ENCODE measurements at regions not wholly inside any gene's neighbourhood (a gene's known extent, or its start where the extent isn't known, plus 50 kb on each side); places are given as distances from the start of the nearest gene placed in this dataset.

DNA sequence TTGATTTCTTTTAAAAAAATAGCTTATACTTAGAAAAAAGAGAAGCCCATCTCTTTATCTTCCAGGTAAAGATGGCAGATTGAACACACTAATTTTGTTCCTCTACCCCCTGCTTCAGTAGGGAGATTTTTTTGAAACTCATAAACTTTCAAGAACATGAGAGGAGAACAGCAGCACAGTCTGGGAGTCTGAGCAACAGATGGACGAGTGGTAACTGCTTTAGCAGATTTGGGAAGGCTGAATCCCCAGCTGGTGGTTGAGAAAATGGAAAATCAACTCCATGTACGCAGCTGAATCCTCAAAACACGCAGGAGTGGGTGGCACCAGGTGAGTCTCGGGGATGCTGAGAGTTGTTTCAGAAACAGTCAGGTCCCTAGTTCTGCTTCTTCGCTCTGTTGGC, 114.6 kb upstream of the CTBP2 start:
- in situ Hi-C loops (cut with HindIII; ENCODE audit: low pct_ligation_motif_present, low sequenced_read_pairs): no loop called here
- TF ChIP-seq, protein P1, sequence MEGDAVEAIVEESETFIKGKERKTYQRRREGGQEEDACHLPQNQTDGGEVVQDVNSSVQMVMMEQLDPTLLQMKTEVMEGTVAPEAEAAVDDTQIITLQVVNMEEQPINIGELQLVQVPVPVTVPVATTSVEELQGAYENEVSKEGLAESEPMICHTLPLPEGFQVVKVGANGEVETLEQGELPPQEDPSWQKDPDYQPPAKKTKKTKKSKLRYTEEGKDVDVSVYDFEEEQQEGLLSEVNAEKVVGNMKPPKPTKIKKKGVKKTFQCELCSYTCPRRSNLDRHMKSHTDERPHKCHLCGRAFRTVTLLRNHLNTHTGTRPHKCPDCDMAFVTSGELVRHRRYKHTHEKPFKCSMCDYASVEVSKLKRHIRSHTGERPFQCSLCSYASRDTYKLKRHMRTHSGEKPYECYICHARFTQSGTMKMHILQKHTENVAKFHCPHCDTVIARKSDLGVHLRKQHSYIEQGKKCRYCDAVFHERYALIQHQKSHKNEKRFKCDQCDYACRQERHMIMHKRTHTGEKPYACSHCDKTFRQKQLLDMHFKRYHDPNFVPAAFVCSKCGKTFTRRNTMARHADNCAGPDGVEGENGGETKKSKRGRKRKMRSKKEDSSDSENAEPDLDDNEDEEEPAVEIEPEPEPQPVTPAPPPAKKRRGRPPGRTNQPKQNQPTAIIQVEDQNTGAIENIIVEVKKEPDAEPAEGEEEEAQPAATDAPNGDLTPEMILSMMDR (IDR thresholded peaks at IDR 0.05; ENCODE audit: low read depth, low read length, missing control alignments): no peak

DNA sequence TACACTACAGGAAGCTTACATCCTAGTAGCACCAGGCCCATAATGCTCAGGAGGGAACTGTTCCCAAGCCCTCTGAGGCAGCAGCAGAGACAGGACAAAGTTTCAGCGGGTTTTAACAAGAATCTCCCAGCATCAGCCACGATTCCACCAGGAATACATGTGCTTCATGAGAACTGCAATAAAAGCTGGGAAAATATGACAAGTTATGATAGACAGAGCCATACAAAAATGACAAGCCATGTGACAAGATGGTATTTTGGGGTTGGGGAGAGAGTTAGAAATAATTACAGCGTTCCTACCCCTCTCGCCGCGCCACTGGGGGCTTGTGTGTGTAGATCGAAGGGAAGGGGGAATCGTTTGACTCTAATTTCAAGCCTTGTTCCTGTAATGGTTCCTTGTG, 112.7 kb upstream of the CTBP2 start:
- H3K36me3 ChIP-seq (replicated peaks): no peaks in the 10 kb centered on the region
- no peak for DNase-seq

More for the DNA sequence above, 114.6 kb upstream of the CTBP2 start:
- no peak for DNase-seq
- Histone ChIP-seq H3K27me3 (replicated peaks) (no peaks in the 10 kb centered on the region), H3K36me3 (replicated peaks) (no peaks in the 10 kb centered on the region), H3K4me3 (ENCODE audit: low read depth, low read length) (no peak overlapping the region), H3K27ac (no peak overlapping the region)

DNA sequence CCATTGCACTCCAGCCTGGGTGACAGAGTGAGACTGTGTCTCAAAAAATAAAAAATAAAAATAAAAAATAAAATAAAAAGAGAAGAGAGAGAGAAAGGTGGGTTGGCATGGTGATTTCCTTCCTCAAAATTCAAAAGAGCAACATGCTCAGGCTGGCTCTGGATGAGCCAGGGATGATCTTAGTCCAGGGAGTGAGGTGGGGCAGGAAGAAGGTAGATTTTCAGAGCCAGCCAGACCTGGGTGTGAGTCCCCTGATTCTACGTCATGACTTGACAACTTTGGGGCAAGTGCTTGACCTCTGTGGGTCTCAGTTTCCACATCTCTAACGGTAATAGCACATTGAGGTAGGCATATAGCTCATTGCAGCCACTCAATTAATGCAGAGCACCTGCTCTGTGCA, 109.4 kb upstream of the CTBP2 start:
- H3K4me3 ChIP-seq (ENCODE audit: low read depth, low read length): no peak overlapping the region
- DNase-seq: no peak
- in situ Hi-C loops (cut with HindIII; ENCODE audit: low pct_ligation_motif_present, low sequenced_read_pairs): no loop called here
- no peak overlapping the region for H3K27ac ChIP-seq
- H3K36me3 ChIP-seq (replicated peaks): no peaks in the 10 kb centered on the region
- TF ChIP-seq, protein P1 (IDR thresholded peaks at IDR 0.05; ENCODE audit: low read depth, low read length, missing control alignments): no peak
- H3K27me3 ChIP-seq (replicated peaks): no peaks in the 10 kb centered on the region

More for the DNA sequence above, 112.7 kb upstream of the CTBP2 start:
- in situ Hi-C loops (cut with HindIII; ENCODE audit: low pct_ligation_motif_present, low sequenced_read_pairs): no loop called here
- TF ChIP-seq, protein P1 (IDR thresholded peaks at IDR 0.05; ENCODE audit: low read depth, low read length, missing control alignments): no peak
- Histone ChIP-seq H3K4me3 (ENCODE audit: low read depth, low read length) (no peak overlapping the region), H3K27me3 (replicated peaks) (no peaks in the 10 kb centered on the region), H3K27ac (no peak overlapping the region)

DNA sequence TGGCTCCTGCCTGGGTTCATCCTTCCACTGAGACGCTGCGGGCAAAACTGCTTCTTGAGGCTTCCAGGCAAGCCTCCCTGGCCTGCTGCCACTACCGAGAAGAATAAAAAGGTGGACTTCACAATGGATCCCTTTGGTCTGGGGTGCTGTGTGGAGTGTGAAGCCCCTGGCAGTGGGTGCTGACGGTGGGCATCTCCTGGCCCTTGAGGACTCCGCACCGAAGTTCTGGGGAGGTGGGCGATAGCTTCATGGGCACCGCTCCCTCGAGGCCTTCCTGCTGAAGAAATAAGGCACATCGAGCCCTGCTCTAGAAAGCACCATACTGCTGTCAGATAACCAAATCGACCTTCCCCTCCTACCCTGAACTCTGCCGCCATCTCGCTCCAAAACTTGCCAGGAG, 106.6 kb upstream of the CTBP2 start:
- in situ Hi-C loops (cut with HindIII; ENCODE audit: low pct_ligation_motif_present, low sequenced_read_pairs): no loop called here
- no peaks in the 10 kb centered on the region for H3K27me3 ChIP-seq (replicated peaks)
- no peaks in the 10 kb centered on the region for H3K36me3 ChIP-seq (replicated peaks)
- H3K27ac ChIP-seq: no peak overlapping the region
- DNase-seq: no peak
- TF ChIP-seq, protein P1 (IDR thresholded peaks at IDR 0.05; ENCODE audit: low read depth, low read length, missing control alignments): no peak
- H3K4me3 ChIP-seq (ENCODE audit: low read depth, low read length): no peak overlapping the region

DNA sequence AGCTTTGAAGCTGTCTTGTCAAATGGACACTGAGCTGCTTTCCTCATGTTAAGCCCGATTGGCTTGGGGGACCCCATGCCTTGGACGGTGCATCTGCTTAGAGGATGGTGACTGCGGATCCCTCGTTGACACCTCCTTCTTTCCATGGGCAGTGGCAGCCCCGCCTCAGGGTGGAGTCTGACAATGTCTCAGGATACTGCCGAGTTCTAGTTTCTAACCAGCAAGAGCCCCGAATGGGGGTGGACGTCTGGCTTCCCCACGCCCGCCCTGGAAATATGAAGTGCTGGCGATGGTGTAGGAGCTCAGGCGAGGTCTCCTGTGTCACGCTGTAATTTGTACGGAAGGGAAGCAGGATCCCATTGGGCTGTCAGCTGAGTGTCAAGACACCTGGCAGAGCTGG, 106.2 kb upstream of the CTBP2 start:
- Histone ChIP-seq H3K27me3 (replicated peaks) (no peaks in the 10 kb centered on the region), H3K4me3 (ENCODE audit: low read depth, low read length) (no peak overlapping the region), H3K27ac (no peak overlapping the region), H3K36me3 (replicated peaks) (no peaks in the 10 kb centered on the region)
- no peak for DNase-seq
- in situ Hi-C loops (cut with HindIII; ENCODE audit: low pct_ligation_motif_present, low sequenced_read_pairs): no loop called here
- TF ChIP-seq, protein P1 (IDR thresholded peaks at IDR 0.05; ENCODE audit: low read depth, low read length, missing control alignments): no peak

DNA sequence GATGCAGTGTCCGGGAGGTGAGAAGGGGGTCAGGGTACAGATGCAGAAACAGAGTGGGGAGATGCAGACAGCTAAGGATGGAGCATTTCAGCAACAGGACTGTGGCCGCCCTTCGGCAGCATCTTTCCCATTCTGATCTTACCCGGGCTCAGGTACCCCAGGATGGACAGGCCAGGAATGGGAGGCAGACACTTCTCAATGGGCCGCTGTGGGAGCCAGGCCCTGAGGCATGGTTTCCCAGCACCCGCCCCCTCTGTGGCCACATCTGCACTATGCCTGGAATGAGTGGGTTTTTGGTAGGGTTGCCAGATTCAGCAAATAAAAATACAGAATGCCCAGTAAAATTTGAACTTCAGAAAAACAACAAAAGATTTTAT, 105.2 kb upstream of the CTBP2 start:
- TF ChIP-seq, protein P1 (IDR thresholded peaks at IDR 0.05; ENCODE audit: low read depth, low read length, missing control alignments): no peak
- in situ Hi-C loops (cut with HindIII; ENCODE audit: low pct_ligation_motif_present, low sequenced_read_pairs): no loop called here
- Histone ChIP-seq H3K27me3 (replicated peaks) (no peaks in the 10 kb centered on the region), H3K27ac (no peak overlapping the region), H3K4me3 (ENCODE audit: low read depth, low read length) (no peak overlapping the region), H3K36me3 (replicated peaks) (no peaks in the 10 kb centered on the region)
- DNase-seq: no peak
